GM18507 (cell line): ENCODE measurements at regions not wholly inside any gene's neighbourhood (a gene's known extent, or its start where the extent isn't known, plus 50 kb on each side); places are given as distances from the start of the nearest gene placed in this dataset.
"Not testable (repeated sequence)": the region's sequence is repeated elsewhere in the genome, so short reads cannot be mapped to it uniquely, and the experiment has no call there.

Source experiments
- DNase-seq: peaks from one replicate; pipeline ENCODE4 v3.0.0; 2011; ENCODE audit warnings: low read depth; ENCODE audit not compliant: insufficient read length; ENCODE audit errors: extremely low spot score
- FAIRE-seq: peaks from 2 replicates; lab custom pipeline; 2011; peaks lifted over from hg19 to GRCh38; lab: Jason Lieb, UNC

GRCh38 chr20:23147647-23147963, 61.5 kb upstream of the CD93 start:
- DNase-seq (no peak), FAIRE-seq (no peak)

GRCh38 chr20:23146857-23147637, 60.9 kb upstream of the CD93 start:
- FAIRE-seq (no peak), DNase-seq (no peak)

GRCh38 chr20:23146181-23146580, 60.1 kb upstream of the CD93 start:
- DNase-seq (no peak), FAIRE-seq (no peak)

GRCh38 chr20:23145281-23145700, 59.2 kb upstream of the CD93 start:
- FAIRE-seq (no peak), DNase-seq (no peak)

- FAIRE-seq (no peak), DNase-seq (no peak)
Measured at GRCh38 chr20:23144856-23145255, 58.7 kb upstream of the CD93 start.

- DNase-seq (no peak), FAIRE-seq (no peak)
Measured at GRCh38 chr20:23143986-23144690, 58.0 kb upstream of the CD93 start.

- DNase-seq = no peak
- no peak for FAIRE-seq
Measured at GRCh38 chr20:23143098-23143497, 57.0 kb upstream of the CD93 start.

- FAIRE-seq (peak; percentile 45), DNase-seq (no peak)
Measured at GRCh38 chr20:23142162-23143050, 56.3 kb upstream of the CD93 start.

GRCh38 chr20:23141450-23142161, 55.5 kb upstream of the CD93 start:
- FAIRE-seq (no peak), DNase-seq (no peak)

GRCh38 chr20:23140991-23141390, 54.9 kb upstream of the CD93 start:
- no peak for FAIRE-seq
- DNase-seq = no peak

- FAIRE-seq, DNase-seq: not testable (repeated sequence)
Measured at GRCh38 chr20:23139984-23140383, 53.9 kb upstream of the CD93 start.

- DNase-seq (no peak), FAIRE-seq (no peak)
Measured at GRCh38 chr20:23139524-23139923, 53.4 kb upstream of the CD93 start.

GRCh38 chr20:23138682-23139081, 52.6 kb upstream of the CD93 start:
- no peak for DNase-seq
- no peak for FAIRE-seq

- DNase-seq = no peak
- no peak for FAIRE-seq
Measured at GRCh38 chr20:23138226-23138625, 52.1 kb upstream of the CD93 start.

GRCh38 chr20:23136893-23137745, 51.0 kb upstream of the CD93 start:
- FAIRE-seq (no peak), DNase-seq (no peak)

GRCh38 chr20:23135449-23136420, 49.6 kb upstream of the CD93 start:
- FAIRE-seq (no peak), DNase-seq (no peak)
